SH-SY5Y (cell line): ENCODE measurements at regions not wholly inside any gene's neighbourhood (a gene's known extent, or its start where the extent isn't known, plus 50 kb on each side); places are given as distances from the start of the nearest gene placed in this dataset.

ENCODE experiments used
- GATA2 ChIP-seq: IDR thresholded peaks from 2 replicates; pipeline ENCODE4 v1.6.1; 2011; ENCODE audit warnings: mild to moderate bottlenecking, low read depth, low read length
- GATA3 ChIP-seq: IDR thresholded peaks from 2 replicates; pipeline ENCODE4 v1.6.1; 2011; ENCODE audit warnings: low read depth, mild to moderate bottlenecking, low read length, moderate library complexity

DNA sequence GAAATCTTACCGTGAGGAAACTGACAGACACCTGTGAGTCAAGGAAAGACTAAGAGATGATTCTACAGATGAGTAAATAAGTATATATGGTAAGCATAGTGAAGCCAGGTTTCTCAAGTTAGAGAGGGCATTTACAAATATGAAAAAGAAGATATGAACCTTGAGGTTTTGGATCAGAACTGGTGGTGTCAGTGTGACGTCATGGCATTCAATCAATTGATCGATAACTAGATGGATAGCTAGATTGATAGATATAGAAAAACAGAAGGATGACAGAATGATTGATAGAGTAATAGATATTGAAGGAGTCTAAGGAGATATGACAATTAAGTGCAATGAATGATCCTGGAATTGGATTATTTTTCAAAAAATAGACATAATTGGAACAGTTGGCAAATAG, 350.2 kb upstream of the MC4R start:
- no peak for TF ChIP-seq GATA3
- no peak for TF ChIP-seq GATA2
